Ectodermal cell (in vitro differentiated cells): ENCODE measurements at regions not wholly inside any gene's neighbourhood (a gene's known extent, or its start where the extent isn't known, plus 50 kb on each side); places are given as distances from the start of the nearest gene placed in this dataset.

Experiments
- H3K27ac ChIP-seq: 2 replicates; pipeline ENCODE4 v1.7.0; 2013; ENCODE audit warnings: mild to moderate bottlenecking, low read depth, low read length; ENCODE audit not compliant: insufficient read depth, poor library complexity, severe bottlenecking
- H3K27me3 ChIP-seq: 2 replicates; pipeline ENCODE4 v1.7.0; 2013; ENCODE audit warnings: mild to moderate bottlenecking, low read length; ENCODE audit not compliant: insufficient read depth, control insufficient read depth, poor library complexity, severe bottlenecking
- H3K36me3 ChIP-seq: one replicate; pipeline ENCODE4 v1.7.0; 2013; ENCODE audit warnings: low read length; ENCODE audit not compliant: control insufficient read depth, insufficient read depth
- H3K4me1 ChIP-seq: one replicate; pipeline ENCODE4 v1.7.0; 2013; ENCODE audit warnings: low read length; ENCODE audit not compliant: control insufficient read depth, insufficient read depth
- H3K4me3 ChIP-seq: 2 replicates; pipeline ENCODE4 v1.7.0; 2013; ENCODE audit warnings: low read depth, low read length, control low read depth; ENCODE audit not compliant: insufficient read depth
- H3K9me3 ChIP-seq: 2 replicates; pipeline ENCODE4 v1.7.0; 2013; ENCODE audit warnings: mild to moderate bottlenecking, low read length, moderate library complexity; ENCODE audit not compliant: control insufficient read depth
- WGBS, 2 experiments: methylation state at CpG; one replicate each; pipeline ENCODE4 v1.1.7; 2013; ENCODE audit warnings: missing lambda C conversion rate in 2 of 2; 5-methylcytosine and 5-hydroxymethylcytosine counted together

DNA sequence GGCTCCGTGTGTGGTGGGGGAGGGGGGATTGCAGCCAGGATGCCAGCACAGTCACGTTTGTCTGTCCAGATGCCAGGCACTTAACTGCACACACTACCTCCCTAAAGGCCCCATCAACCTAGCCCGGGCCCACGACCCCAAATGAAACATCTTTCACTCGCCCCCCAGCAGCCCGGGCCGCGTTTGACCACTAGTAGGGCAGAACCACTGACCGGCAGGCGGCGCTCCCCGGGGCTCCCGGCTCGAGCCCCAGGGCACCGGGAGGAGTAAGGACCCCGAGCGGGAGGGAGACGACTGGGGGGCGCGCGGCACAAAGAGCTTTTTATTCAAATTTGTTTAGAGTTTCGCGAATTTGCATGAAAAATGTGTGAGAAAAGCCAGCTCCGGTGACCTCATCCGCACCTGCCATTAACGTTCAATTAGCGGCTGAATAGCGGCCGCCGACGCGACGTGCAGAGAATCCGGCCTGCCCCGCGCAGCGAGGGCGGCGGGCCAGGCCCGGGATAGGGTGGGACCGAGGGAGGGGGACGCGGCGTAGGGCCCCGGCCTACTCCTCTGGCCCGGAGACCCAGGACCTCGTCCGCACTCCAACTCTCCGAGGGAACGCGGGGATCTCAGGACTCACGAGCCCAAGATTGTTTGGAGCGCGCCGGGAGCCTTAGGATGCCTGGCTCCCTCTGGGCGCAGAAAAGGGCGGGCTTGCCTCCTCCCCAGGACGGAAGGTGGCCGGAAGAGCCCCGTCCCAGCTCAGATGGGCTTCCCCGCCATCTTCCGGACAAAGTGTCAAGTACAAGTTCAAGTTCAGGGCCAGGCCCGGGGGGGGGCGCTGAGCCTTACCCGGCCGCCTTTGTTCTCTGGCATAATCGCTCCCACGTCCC is 64.9 kb upstream of the POLG start:
- Histone ChIP-seq H3K9me3 (no peaks in the 10 kb centered on the region), H3K27ac (no peak overlapping the region), H3K4me3 (no peak overlapping the region), H3K4me1 (peaks cover 17% of the 10 kb centered on the region), H3K27me3 (peaks cover 100% of the 10 kb centered on the region), H3K36me3 (no peaks in the 10 kb centered on the region)
- WGBS, 2 experiments: 1% methylated on average over 68 of the region's 68 CpGs

DNA sequence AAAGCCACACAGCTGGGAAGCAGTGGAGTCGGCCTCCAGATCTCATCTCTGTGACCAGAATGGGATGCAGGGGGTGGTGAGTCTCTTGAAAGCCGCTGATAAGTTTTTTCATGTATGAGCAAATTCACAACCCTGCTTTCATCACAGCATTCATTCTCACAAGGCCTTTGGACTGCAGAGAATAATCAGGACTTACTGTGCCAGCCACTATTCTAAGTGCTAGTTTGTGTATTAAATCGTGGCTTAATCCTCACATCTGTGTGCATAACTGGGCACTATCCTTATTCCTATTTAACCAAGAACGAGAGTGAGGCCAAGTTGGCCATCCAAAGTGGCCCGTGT is 64.2 kb upstream of the POLG start:
- Histone ChIP-seq H3K27me3 (peaks cover 100% of the 10 kb centered on the region), H3K4me3 (no peak overlapping the region), H3K4me1 (peaks cover 17% of the 10 kb centered on the region), H3K9me3 (no peaks in the 10 kb centered on the region), H3K27ac (no peak overlapping the region), H3K36me3 (no peaks in the 10 kb centered on the region)
- WGBS, 2 experiments: 21 to 26% methylated on average over 5 of the region's 5 CpGs

DNA sequence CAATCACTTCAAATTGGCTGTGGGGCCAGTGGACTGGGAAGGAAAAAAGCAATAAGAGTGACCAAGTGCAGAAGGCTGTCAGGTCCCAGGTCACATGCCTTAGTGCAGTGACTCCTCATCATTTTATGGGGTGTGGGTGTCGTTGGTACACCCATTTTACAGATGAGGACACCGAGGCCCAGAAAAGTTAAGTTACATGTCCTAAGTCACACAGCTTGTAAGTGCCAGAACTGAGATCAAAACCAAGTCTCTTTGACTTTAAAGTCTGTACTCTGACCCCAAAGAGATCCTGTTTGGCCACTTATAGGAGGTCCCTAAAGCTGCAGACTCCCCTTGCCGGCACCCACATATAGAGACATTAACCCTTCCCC is 63.0 kb upstream of the POLG start:
- WGBS, 2 experiments: 35 to 46% methylated on average over 3 of the region's 3 CpGs
- H3K4me3 ChIP-seq: no peak overlapping the region
- no peak overlapping the region for H3K27ac ChIP-seq
- H3K36me3 ChIP-seq: no peaks in the 10 kb centered on the region
- H3K9me3 ChIP-seq: no peaks in the 10 kb centered on the region
- peaks cover 17% of the 10 kb centered on the region for H3K4me1 ChIP-seq
- H3K27me3 ChIP-seq: peaks cover 100% of the 10 kb centered on the region

DNA sequence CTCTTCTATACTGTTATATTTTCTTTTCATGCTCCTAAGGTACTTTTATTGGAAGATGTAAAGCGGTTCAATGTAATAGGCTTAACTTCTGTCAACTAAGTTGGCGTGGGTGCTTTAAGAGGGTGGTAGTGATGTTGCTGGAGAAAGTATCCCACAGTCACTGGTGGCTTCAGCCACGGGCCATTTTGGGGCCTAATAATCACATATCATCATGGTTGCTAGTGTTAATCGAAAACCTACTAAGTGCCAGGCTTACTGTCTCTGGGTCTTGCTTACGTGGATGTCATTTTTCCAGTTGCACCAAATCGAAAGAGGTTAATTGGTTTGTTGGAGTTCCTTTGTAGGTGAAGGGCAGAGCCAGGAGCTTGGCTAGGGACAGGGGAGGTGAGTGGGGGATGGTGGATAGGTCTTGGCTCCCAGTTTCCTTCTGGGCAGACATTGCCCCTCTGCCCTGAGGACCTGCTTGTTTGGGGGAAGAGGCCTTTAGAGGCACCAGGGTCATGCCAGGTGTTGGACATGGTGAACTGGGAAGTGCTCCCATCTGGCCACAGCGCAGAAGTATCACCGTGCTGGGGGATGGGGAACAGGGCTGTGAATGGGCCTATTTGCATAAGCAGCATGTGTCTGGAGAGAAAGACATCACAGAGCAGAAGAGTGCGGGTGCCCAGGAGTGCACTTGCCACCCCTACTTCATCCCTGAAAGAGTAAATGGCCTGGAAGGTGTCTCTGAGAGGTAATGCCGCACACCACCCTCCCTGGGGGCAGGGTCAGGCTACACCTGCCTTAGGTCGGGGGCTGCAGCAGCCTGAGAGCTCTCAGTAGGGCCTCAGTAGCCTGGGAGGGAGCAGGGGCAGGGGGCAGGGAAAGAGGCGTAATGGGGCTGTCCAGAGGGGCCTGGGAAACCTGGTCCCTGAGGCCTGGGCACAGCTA is 62.4 kb upstream of the POLG start:
- Histone ChIP-seq H3K4me1 (peaks cover 23% of the 10 kb centered on the region), H3K27ac (no peak overlapping the region), H3K9me3 (no peaks in the 10 kb centered on the region), H3K36me3 (no peaks in the 10 kb centered on the region), H3K27me3 (peaks cover 100% of the 10 kb centered on the region), H3K4me3 (no peak overlapping the region)
- 13 to 18% methylated on average over 12 of the region's 12 CpGs for WGBS, 2 experiments

DNA sequence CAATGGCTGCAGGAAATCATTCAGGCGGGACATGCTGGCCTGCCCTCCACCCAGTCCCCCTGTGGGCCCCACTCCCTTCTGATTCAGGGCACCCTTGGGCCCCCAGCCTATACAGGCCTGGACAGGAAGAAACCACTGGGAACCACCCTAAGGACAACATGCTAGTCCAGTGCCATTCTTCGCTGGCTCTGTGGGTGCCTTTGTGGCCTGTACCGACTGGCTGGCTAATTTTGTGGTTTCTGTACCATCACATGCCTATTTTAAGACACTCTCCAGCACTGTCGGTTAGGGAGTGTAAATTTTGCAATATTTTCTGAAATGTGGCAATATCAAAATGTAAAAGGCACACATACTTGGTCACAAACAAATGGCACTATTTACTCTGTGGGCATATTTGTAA is 61.4 kb upstream of the POLG start:
- Histone ChIP-seq H3K36me3 (no peaks in the 10 kb centered on the region), H3K9me3 (no peaks in the 10 kb centered on the region), H3K4me1 (peaks cover 26% of the 10 kb centered on the region), H3K4me3 (no peak overlapping the region), H3K27ac (no peak overlapping the region), H3K27me3 (peaks cover 100% of the 10 kb centered on the region)
- 45 to 49% methylated on average over 4 of the region's 4 CpGs for WGBS, 2 experiments

DNA sequence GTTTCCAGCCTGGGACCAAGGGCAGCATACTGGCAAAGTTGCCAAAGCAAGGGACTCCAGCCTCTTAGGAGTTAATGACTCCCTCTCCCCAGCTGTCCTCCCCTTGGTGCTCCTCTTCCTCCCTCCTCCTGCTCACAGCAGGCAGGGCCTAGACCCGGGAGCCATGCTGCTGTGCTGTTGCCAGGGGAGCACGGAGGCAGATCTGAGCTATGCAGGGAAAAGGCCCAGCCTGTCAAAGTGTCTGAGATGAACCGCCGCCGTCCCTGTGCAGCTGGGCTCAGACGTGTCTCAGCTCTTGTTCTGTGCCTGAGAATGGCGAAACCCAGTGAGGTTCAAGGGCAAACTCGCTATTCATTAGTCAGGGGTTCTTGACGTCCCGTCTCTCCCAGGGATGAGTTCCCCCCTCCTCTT is 60.8 kb upstream of the POLG start:
- H3K4me1 ChIP-seq: peaks cover 30% of the 10 kb centered on the region
- H3K9me3 ChIP-seq: no peaks in the 10 kb centered on the region
- H3K4me3 ChIP-seq: no peak overlapping the region
- H3K36me3 ChIP-seq: no peaks in the 10 kb centered on the region
- no peak overlapping the region for H3K27ac ChIP-seq
- WGBS, 2 experiments: 10 to 11% methylated on average over 10 of the region's 10 CpGs
- H3K27me3 ChIP-seq: peaks cover 100% of the 10 kb centered on the region

DNA sequence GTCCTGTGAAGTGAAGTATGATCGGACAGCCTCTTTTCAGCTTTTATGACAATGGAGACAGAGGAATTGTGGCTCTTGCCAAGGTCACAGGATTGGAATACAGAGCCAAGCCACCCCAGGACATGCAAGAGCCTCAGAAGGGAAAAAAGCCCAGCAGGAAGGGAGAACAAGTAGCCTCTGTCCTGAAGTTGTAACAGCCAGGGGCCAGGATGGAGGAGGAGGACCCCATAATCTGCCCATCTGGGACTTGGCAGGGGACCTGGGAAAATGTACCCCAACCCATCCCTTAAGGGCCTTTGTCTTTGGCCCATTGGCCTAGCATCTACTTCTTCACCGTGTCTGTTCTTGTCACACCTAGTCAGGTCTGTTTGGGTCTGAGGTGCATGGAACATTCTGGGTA is 60.4 kb upstream of the POLG start:
- Histone ChIP-seq H3K4me1 (peaks cover 33% of the 10 kb centered on the region), H3K36me3 (no peaks in the 10 kb centered on the region), H3K4me3 (no peak overlapping the region), H3K9me3 (no peaks in the 10 kb centered on the region), H3K27me3 (peaks cover 100% of the 10 kb centered on the region), H3K27ac (no peak overlapping the region)
- WGBS, 2 experiments: 60 to 64% methylated on average over 2 of the region's 2 CpGs

DNA sequence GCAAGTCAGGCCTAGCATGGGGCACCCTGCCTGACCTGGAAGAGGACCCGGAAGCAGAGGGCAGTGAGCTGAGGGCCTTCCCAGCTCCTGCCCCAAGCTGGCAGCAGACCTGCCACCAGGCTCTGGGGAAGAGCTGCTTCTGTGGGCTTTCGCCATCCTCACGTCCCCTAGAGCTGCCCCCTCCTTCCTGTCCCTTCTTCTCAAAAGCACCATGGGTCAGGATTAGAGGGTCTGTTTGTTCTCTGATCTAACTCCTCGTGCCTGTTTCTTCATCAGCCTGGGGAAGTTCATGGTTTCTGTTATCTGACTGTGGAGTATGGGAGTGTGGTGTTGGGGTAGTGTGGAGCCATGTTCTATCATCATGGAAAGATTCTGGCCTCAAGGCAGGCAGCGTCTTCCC is 58.4 kb upstream of the POLG start:
- peaks cover 40% of the 10 kb centered on the region for H3K4me1 ChIP-seq
- H3K36me3 ChIP-seq: no peaks in the 10 kb centered on the region
- WGBS, 2 experiments: 76 to 77% methylated on average over 5 of the region's 5 CpGs

DNA sequence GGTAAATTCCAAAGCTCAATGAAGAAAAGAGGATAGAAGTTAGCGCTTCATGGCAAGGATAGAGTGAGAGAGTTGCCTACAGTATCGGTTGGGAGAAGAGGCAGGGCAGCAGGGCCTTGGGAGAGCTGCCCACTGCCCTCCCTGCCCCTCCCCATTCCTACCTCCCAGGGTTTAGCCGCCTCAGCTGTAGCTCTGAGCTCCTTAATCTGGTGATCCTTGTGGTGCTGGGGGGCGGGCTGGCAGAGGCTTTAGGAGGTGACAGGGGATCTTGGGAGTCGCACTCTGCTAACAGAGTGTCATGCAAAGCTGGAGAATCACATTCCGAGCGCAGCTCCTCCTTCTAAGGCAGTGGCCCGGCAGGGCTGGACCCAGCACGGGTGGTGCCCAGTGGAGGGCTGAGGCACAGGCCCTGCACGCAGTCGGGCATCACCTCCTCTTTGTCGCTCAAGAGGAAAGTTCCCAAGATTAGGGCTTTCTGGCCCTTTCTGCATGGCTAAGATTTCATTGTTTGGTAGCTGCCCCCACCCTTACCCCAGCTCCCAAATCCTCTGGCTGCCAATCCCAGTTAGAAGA is 57.1 kb upstream of the POLG start:
- no peaks in the 10 kb centered on the region for H3K36me3 ChIP-seq
- WGBS, 2 experiments: 20 to 23% methylated on average over 12 of the region's 12 CpGs
- H3K27ac ChIP-seq: no peak overlapping the region
- peaks cover 34% of the 10 kb centered on the region for H3K4me1 ChIP-seq
- H3K4me3 ChIP-seq: no peak overlapping the region
- no peaks in the 10 kb centered on the region for H3K9me3 ChIP-seq
- H3K27me3 ChIP-seq: peaks cover 100% of the 10 kb centered on the region

More for the DNA sequence above, 58.4 kb upstream of the POLG start:
- Histone ChIP-seq H3K4me3 (no peak overlapping the region), H3K9me3 (no peaks in the 10 kb centered on the region), H3K27me3 (peaks cover 100% of the 10 kb centered on the region), H3K27ac (no peak overlapping the region)
